Caco-2 (cell line): ENCODE measurements at regions not wholly inside any gene's neighbourhood (a gene's known extent, or its start where the extent isn't known, plus 50 kb on each side); places are given as distances from the start of the nearest gene placed in this dataset.

ENCODE experiments used
- BruUV-seq: library from RNA; stranded (reverse); fragments of 400-500 nt; replicated peaks from 2 replicates; lab custom pipeline; 2021; lab: Mats Ljungman, UMichigan
- CTCF ChIA-PET: fragments of 300-600 bp; sonication (Branson Sonifier 250); formaldehyde crosslinking; loops from one replicate; lab custom pipeline; 2022; ENCODE audit warnings: antibody characterized with exemption; lab: Charles Lee
- POLR2A ChIA-PET: fragments of 300-600 bp; sonication (Branson Sonifier 250); formaldehyde crosslinking; loops from one replicate; lab custom pipeline; 2022; ENCODE audit warnings: antibody characterized with exemption; lab: Charles Lee
- DNase-seq, 2 experiments: peaks; one replicate each; pipeline versions ENCODE4 v3.0.0 to v3.0.0-alpha.2; 2020 to 2022
- H3K27me3 ChIP-seq: replicated peaks from 2 replicates; pipeline ENCODE4 v1.6.0; 2011; ENCODE audit warnings: low read length; ENCODE audit not compliant: control insufficient read depth, insufficient read depth
- H3K36me3 ChIP-seq: 2 replicates; pipeline ENCODE4 v1.5.1; 2011; ENCODE audit warnings: low read length; ENCODE audit not compliant: control insufficient read depth, insufficient read depth
- H3K4me1 ChIP-seq: fragments of 250-450 bp; sonication (Bioruptor Pico); 2 replicates; pipeline ENCODE4 v1.5.1; 2020; ENCODE audit warnings: mild to moderate bottlenecking
- H3K4me3 ChIP-seq: 2 replicates; pipeline ENCODE4 v1.5.1; 2011; ENCODE audit warnings: low read depth, mild to moderate bottlenecking, control low read depth, low read length
- H3K9me3 ChIP-seq: fragments of 250-450 bp; sonication (Bioruptor Pico); 2 replicates; pipeline ENCODE4 v1.5.1; 2020; ENCODE audit warnings: mild to moderate bottlenecking, moderate library complexity
- H3K27ac Mint-ChIP-seq: one replicate; pipeline ENCODE4 v1.8.0; 2022; ENCODE audit warnings: mixed read lengths; ENCODE audit not compliant: unreplicated experiment
- H3K27me3 Mint-ChIP-seq: one replicate; pipeline ENCODE4 v1.8.0; 2022; ENCODE audit warnings: mixed read lengths; ENCODE audit not compliant: insufficient read depth, unreplicated experiment
- H3K36me3 Mint-ChIP-seq: one replicate; pipeline ENCODE4 v1.8.0; 2022; ENCODE audit warnings: mild to moderate bottlenecking, mixed read lengths; ENCODE audit not compliant: insufficient read depth, unreplicated experiment
- H3K4me1 Mint-ChIP-seq: one replicate; pipeline ENCODE4 v1.8.0; 2022; ENCODE audit warnings: low read depth, mixed read lengths; ENCODE audit not compliant: unreplicated experiment
- H3K4me3 Mint-ChIP-seq: one replicate; pipeline ENCODE4 v1.8.0; 2022; ENCODE audit warnings: mild to moderate bottlenecking, moderate library complexity, mixed read lengths; ENCODE audit not compliant: unreplicated experiment
- H3K9me3 Mint-ChIP-seq: one replicate; pipeline ENCODE4 v1.8.0; 2022; ENCODE audit warnings: mixed read lengths; ENCODE audit not compliant: unreplicated experiment
- CTCF ChIP-seq, 2 experiments: fragments of 200-600 bp in 1 of 2; IDR thresholded peaks; 1 replicate in 1 of 2; 2 replicates in 1 of 2; pipeline versions ENCODE4 v1.5.1 to v1.8.0; 2011 to 2022; ENCODE audit warnings: antibody characterized with exemption in 1 of 2, control low read depth in 1 of 2, inconsistent platforms in 1 of 2, low read depth in 1 of 2, low read length in 1 of 2, mild to moderate bottlenecking in 1 of 2, moderate library complexity in 1 of 2; ENCODE audit not compliant: insufficient read depth in 1 of 2, severe bottlenecking in 1 of 2, unreplicated experiment in 1 of 2
- intact Hi-C: fragments of 100-400 bp; cut with micrococcal nuclease; formaldehyde crosslinking; loops from one replicate; pipeline ENCODE4 v1.10.0; 2022; ENCODE audit not compliant: unreplicated experiment

- Mint-ChIP-seq H3K36me3 (no peaks in the 10 kb centered on the region), H3K4me1 (peaks cover 6% of the 10 kb centered on the region), H3K27ac (no peak overlapping the region), H3K9me3 (no peaks in the 10 kb centered on the region), H3K4me3 (no peak overlapping the region), H3K27me3 (no peaks in the 10 kb centered on the region)
- no peaks in the 10 kb centered on the region for H3K36me3 ChIP-seq
- H3K9me3 ChIP-seq = no peaks in the 10 kb centered on the region
- H3K4me3 ChIP-seq = no peak overlapping the region
- ChIA-PET CTCF (interaction anchor here (0.5 kb wide), 1 partner anchor 100 kb away, joined by 3 read pairs; no protein-coding TSS in a partner anchor), POLR2A (no interaction called here)
- no peak for TF ChIP-seq CTCF (IDR thresholded peaks at IDR 0.05; ENCODE audit: insufficient read depth in 1 of 2, low read depth in 1 of 2, low read length in 1 of 2, severe bottlenecking in 1 of 2, unreplicated experiment in 1 of 2)
- no peaks in the 10 kb centered on the region; the same call in 1 of the 2 replicates for H3K4me1 ChIP-seq
- intact Hi-C loops = no loop called here
- BruUV-seq = no TSS peak
- no peak for DNase-seq
- H3K27me3 ChIP-seq = no peaks in the 10 kb centered on the region
These were observed 111.3 kb downstream of the DAD1 start for GRCh38 chr14:22477569-22478194.

- Histone ChIP-seq H3K4me1 (peaks cover under 1% of the 10 kb centered on the region; the same call in 1 of the 2 replicates), H3K27me3 (no peaks in the 10 kb centered on the region), H3K4me3 (no peak overlapping the region), H3K9me3 (no peaks in the 10 kb centered on the region), H3K36me3 (no peaks in the 10 kb centered on the region)
- BruUV-seq = no TSS peak
- no peak for DNase-seq
- Mint-ChIP-seq H3K36me3 (no peaks in the 10 kb centered on the region), H3K4me1 (peaks cover 8% of the 10 kb centered on the region), H3K9me3 (no peaks in the 10 kb centered on the region), H3K27me3 (no peaks in the 10 kb centered on the region), H3K27ac (no peak overlapping the region), H3K4me3 (no peak overlapping the region)
- CTCF ChIA-PET = no interaction called here
- POLR2A ChIA-PET = no interaction called here
- no peak for TF ChIP-seq CTCF (IDR thresholded peaks at IDR 0.05; ENCODE audit: insufficient read depth in 1 of 2, low read depth in 1 of 2, low read length in 1 of 2, severe bottlenecking in 1 of 2, unreplicated experiment in 1 of 2)
- intact Hi-C loops = no loop called here
These were observed 112.1 kb downstream of the DAD1 start for GRCh38 chr14:22476887-22477286.

GRCh38 chr14:22476005-22476751 lies 112.8 kb downstream of the DAD1 start:
- Mint-ChIP-seq H3K4me3 (no peak overlapping the region), H3K27ac (no peak overlapping the region), H3K4me1 (peaks cover 12% of the 10 kb centered on the region), H3K27me3 (no peaks in the 10 kb centered on the region), H3K9me3 (no peaks in the 10 kb centered on the region), H3K36me3 (no peaks in the 10 kb centered on the region)
- no peaks in the 10 kb centered on the region for H3K27me3 ChIP-seq
- ChIA-PET CTCF (no interaction called here), POLR2A (no interaction called here)
- intact Hi-C loops = no loop called here
- DNase-seq = no peak
- no peaks in the 10 kb centered on the region for H3K9me3 ChIP-seq
- peaks cover 4% of the 10 kb centered on the region; the same call in 1 of the 2 replicates for H3K4me1 ChIP-seq
- BruUV-seq = no TSS peak
- H3K4me3 ChIP-seq = no peak overlapping the region
- no peak for TF ChIP-seq CTCF (IDR thresholded peaks at IDR 0.05; ENCODE audit: insufficient read depth in 1 of 2, low read depth in 1 of 2, low read length in 1 of 2, severe bottlenecking in 1 of 2, unreplicated experiment in 1 of 2)
- H3K36me3 ChIP-seq = no peaks in the 10 kb centered on the region
